22Rv1 (cell line): ENCODE measurements at regions not wholly inside any gene's neighbourhood (a gene's known extent, or its start where the extent isn't known, plus 50 kb on each side); places are given as distances from the start of the nearest gene placed in this dataset.

Source experiments
- H3K27ac ChIP-seq: fragments of 450-650 bp; 2 replicates; pipeline ENCODE4 v1.5.1; 2017
- CTCF ChIP-seq: fragments of 450-650 bp; IDR thresholded peaks from 2 replicates; pipeline ENCODE4 v1.5.1; 2017; ENCODE audit warnings: mild to moderate bottlenecking
- ZFX ChIP-seq: fragments of 450-650 bp; IDR thresholded peaks from 2 replicates; pipeline ENCODE4 v1.6.1; 2017; ENCODE audit warnings: antibody characterized with exemption, borderline replicate concordance

GRCh38 chr20:4504814-4505213 is 181.4 kb upstream of the PRNP start:
- no peak overlapping the region for H3K27ac ChIP-seq
- TF ChIP-seq ZFX (no peak), CTCF (no peak)

- TF ChIP-seq ZFX (no peak), CTCF (no peak)
- H3K27ac ChIP-seq = no peak overlapping the region
Observed at GRCh38 chr20:4502756-4503155, 183.5 kb upstream of the PRNP start.

- H3K27ac ChIP-seq = no peak overlapping the region
- TF ChIP-seq ZFX = no peak
- TF ChIP-seq CTCF = no peak
Observed at GRCh38 chr20:4493386-4493785, 192.9 kb upstream of the PRNP start.

GRCh38 chr20:4491643-4492042 is 194.6 kb upstream of the PRNP start:
- TF ChIP-seq ZFX = no peak
- TF ChIP-seq CTCF = no peak
- no peak overlapping the region for H3K27ac ChIP-seq

GRCh38 chr20:4490606-4491280 is 195.5 kb upstream of the PRNP start:
- TF ChIP-seq CTCF (no peak), ZFX (no peak)
- no peak overlapping the region for H3K27ac ChIP-seq

GRCh38 chr20:4490045-4490444 is 196.2 kb upstream of the PRNP start:
- no peak for TF ChIP-seq ZFX
- TF ChIP-seq CTCF = no peak
- H3K27ac ChIP-seq = no peak overlapping the region

- TF ChIP-seq ZFX (no peak), CTCF (no peak)
- no peak overlapping the region for H3K27ac ChIP-seq
Observed at GRCh38 chr20:4488407-4489339, 197.6 kb upstream of the PRNP start.
